SK-N-SH (cell line): ENCODE measurements at regions not wholly inside any gene's neighbourhood (a gene's known extent, or its start where the extent isn't known, plus 50 kb on each side); places are given as distances from the start of the nearest gene placed in this dataset.

ENCODE experiments used
- CTCF ChIA-PET: fragments of 300-600, 350-600 bp; formaldehyde crosslinking; extraction: SDS; loops from one replicate; lab custom pipeline; 2021; lab: Yijun Ruan, JAX
- POLR2A ChIA-PET: fragments of 350-600 bp; sonication (Branson Sonifier 250); formaldehyde crosslinking; extraction: SDS; loops from one replicate; lab custom pipeline; 2020; ENCODE audit warnings: antibody characterized with exemption, inconsistent platforms; lab: Yijun Ruan, JAX
- DNase-seq: peaks from one replicate; pipeline ENCODE4 v3.0.0; 2012
- H2AFZ ChIP-seq: fragments of 200-600 bp; sonication (generic); 2 replicates; pipeline ENCODE4 v1.8.1; 2016; ENCODE audit warnings: antibody characterized with exemption, mild to moderate bottlenecking, low read depth
- H3F3A ChIP-seq: fragments of 200-600 bp; sonication (generic); replicated peaks from 2 replicates; pipeline ENCODE3; 2016; ENCODE audit warnings: antibody characterized with exemption, mild to moderate bottlenecking; ENCODE audit not compliant: insufficient read depth
- H3K27ac ChIP-seq, 2 experiments: fragments of 200-500 bp in 1 of 2; fragments of 200-600 bp in 1 of 2; sonication (Bioruptor generic) in 1 of 2; sonication (generic), shearing (Covaris generic) in 1 of 2; 2 replicates each; pipeline versions ENCODE4 v1.5.1 to v1.6.1; 2014 to 2016; ENCODE audit warnings: low read depth in 2 of 2, inconsistent platforms in 1 of 2, low read length in 1 of 2, mild to moderate bottlenecking in 1 of 2, mixed read lengths in 1 of 2
- H3K27me3 ChIP-seq: fragments of 200-600 bp; sonication (generic), shearing (Covaris generic); 2 replicates; pipeline ENCODE4 v1.6.1; 2016; ENCODE audit warnings: mixed run types; ENCODE audit not compliant: insufficient read depth
- H3K36me3 ChIP-seq, 2 experiments: fragments of 200-500 bp in 1 of 2; fragments of 200-600 bp in 1 of 2; sonication (Bioruptor generic) in 1 of 2; sonication (generic) in 1 of 2; replicated peaks in 1 of 2; 2 replicates each; pipeline versions ENCODE3 to v1.5.1; 2014 to 2016; ENCODE audit warnings: low read length in 1 of 2, mild to moderate bottlenecking in 1 of 2; ENCODE audit not compliant: insufficient read depth in 2 of 2, control insufficient read depth in 1 of 2
- H3K4me1 ChIP-seq, 2 experiments: fragments of 200-500 bp in 1 of 2; fragments of 200-600 bp in 1 of 2; sonication (Bioruptor generic) in 1 of 2; sonication (generic), shearing (Covaris generic) in 1 of 2; 2 replicates each; pipeline versions ENCODE4 v1.5.1 to v1.6.1; 2014 to 2016; ENCODE audit warnings: low read depth in 1 of 2, low read length in 1 of 2, mixed run types in 1 of 2; ENCODE audit not compliant: insufficient read depth in 2 of 2, control insufficient read depth in 1 of 2
- H3K4me2 ChIP-seq: fragments of 200-600 bp; sonication (generic), shearing (Covaris generic); 2 replicates; pipeline ENCODE4 v1.6.1; 2017; ENCODE audit warnings: mixed run types
- H3K4me3 ChIP-seq, 2 experiments: fragments of 200-500 bp in 1 of 2; fragments of 200-600 bp in 1 of 2; sonication (Bioruptor generic) in 1 of 2; sonication (generic), shearing (Covaris generic) in 1 of 2; 2 replicates each; pipeline versions ENCODE4 v1.5.1 to v1.8.1; 2014 to 2016; ENCODE audit warnings: low read depth in 2 of 2, inconsistent platforms in 1 of 2, low read length in 1 of 2, mild to moderate bottlenecking in 1 of 2, mixed read lengths in 1 of 2, moderate library complexity in 1 of 2
- H3K79me2 ChIP-seq: fragments of 200-600 bp; sonication (generic); 2 replicates; pipeline ENCODE4 v1.8.1; 2017; ENCODE audit warnings: mild to moderate bottlenecking; ENCODE audit not compliant: insufficient read depth
- H3K9ac ChIP-seq: fragments of 200-600 bp; sonication (generic); 2 replicates; pipeline ENCODE4 v1.6.1; 2017; ENCODE audit warnings: mixed run types
- H3K9me2 ChIP-seq: fragments of 200-600 bp; sonication (generic); 2 replicates; pipeline ENCODE4 v1.6.1; 2017; ENCODE audit warnings: mixed run types
- H3K9me3 ChIP-seq: fragments of 200-600 bp; sonication (generic); 2 replicates; pipeline ENCODE4 v1.6.1; 2017; ENCODE audit warnings: mixed run types, mild to moderate bottlenecking, moderate library complexity
- H4K20me1 ChIP-seq: fragments of 200-600 bp; sonication (generic); 2 replicates; pipeline ENCODE4 v1.6.1; 2017; ENCODE audit warnings: mild to moderate bottlenecking, mixed run types; ENCODE audit not compliant: insufficient read depth
- ELF1 ChIP-seq: IDR thresholded peaks from 2 replicates; pipeline ENCODE4 v1.4.0; 2012
- MEF2A ChIP-seq: IDR thresholded peaks from 2 replicates; pipeline ENCODE4 v1.4.0; 2012; ENCODE audit warnings: low read depth, borderline replicate concordance
- NFIC ChIP-seq: IDR thresholded peaks from 2 replicates; pipeline ENCODE4 v1.4.0; 2012; ENCODE audit warnings: borderline replicate concordance
- NRF1 ChIP-seq: IDR thresholded peaks from 2 replicates; pipeline ENCODE4 v1.6.1; 2012; ENCODE audit warnings: low read depth, mild to moderate bottlenecking, low read length
- RCOR1 ChIP-seq: fragments of 150-350 bp; IDR thresholded peaks from 2 replicates; pipeline ENCODE4 v1.6.1; 2017; ENCODE audit warnings: antibody characterized with exemption, low read length
- SMC3 ChIP-seq: IDR thresholded peaks from 2 replicates; pipeline ENCODE4 v1.6.1; 2012; ENCODE audit warnings: low read depth, low read length, improper control_type of control experiment
- WGBS: methylation state at CpG from one replicate; pipeline ENCODE4 v1.1.6; 2017; ENCODE audit warnings: low lambda C conversion rate; 5-methylcytosine and 5-hydroxymethylcytosine counted together
- TF ChIP-seq, protein P1 (sequence below): IDR thresholded peaks from 2 replicates; pipeline ENCODE4; 2012
- TF ChIP-seq, protein P2 (sequence below): IDR thresholded peaks from 2 replicates; pipeline ENCODE4 v1.6.1; 2012; ENCODE audit warnings: mild to moderate bottlenecking, low read depth, low read length, moderate library complexity
- TF ChIP-seq, protein P3 (sequence below): IDR thresholded peaks from 2 replicates; pipeline ENCODE4 v1.4.0; 2012; ENCODE audit warnings: low read depth, borderline replicate concordance
- TF ChIP-seq, protein P4 (sequence below): IDR thresholded peaks from 2 replicates; pipeline ENCODE4 v1.4.0; 2012; ENCODE audit warnings: low read depth, borderline replicate concordance
- TF ChIP-seq, protein P5 (sequence below): IDR thresholded peaks from 2 replicates; pipeline ENCODE4 v1.4.0; 2012; ENCODE audit warnings: low read depth

DNA sequence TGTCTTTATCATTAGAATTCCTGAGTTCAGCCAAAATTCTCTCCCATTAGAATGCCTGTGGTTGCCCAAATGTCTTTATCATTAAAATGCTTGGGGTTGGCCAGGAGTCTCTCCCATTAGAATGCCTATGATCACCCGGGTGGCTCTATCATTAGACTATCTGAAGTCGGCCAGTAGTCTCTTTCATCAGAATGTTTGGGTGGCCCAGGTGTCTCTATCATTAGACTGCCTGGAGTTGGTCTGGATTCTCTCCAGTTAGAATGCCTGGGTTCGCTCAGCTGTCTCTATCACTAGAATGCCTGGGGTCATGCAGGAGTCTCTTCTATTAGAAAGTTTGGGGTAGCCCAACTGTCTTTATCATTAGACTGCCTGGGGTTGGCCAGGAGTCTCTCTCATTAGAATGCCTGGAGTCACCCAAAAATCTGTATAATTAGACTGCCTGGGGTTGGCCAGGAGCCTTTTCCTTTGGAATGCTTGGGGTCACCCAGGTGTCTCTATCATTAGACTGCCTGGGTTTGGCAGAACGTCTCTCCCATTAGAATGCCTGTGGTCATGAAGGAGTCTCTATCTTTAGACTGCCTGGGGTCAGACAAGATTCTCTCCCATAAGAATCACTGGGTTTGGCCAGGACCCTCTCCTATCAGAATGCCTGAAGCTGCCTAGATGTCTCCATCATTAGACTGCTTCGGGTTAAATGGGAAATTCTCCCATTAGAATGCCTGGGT lies 1478.3 kb downstream of the UQCRFS1 start:
- Histone ChIP-seq H3K4me2 (no peak overlapping the region), H3K36me3 (peaks cover 3 to 14% of the 10 kb centered on the region in 2 experiments), H3K9ac (no peak overlapping the region), H4K20me1 (no peaks in the 10 kb centered on the region), H3K4me3 (no peak overlapping the region; a peak in 1 of 4 replicates), H3K79me2 (no peaks in the 10 kb centered on the region), H3K27me3 (no peaks in the 10 kb centered on the region), H3K9me2 (no peaks in the 10 kb centered on the region), H2AFZ (no peak overlapping the region), H3K4me1 (no peaks in the 10 kb centered on the region), H3K27ac (no peak overlapping the region), H3K9me3 (peaks cover 4% of the 10 kb centered on the region; the same call in 1 of the 2 replicates), H3F3A (no peaks in the 10 kb centered on the region)
- POLR2A ChIA-PET = no interaction called here
- CTCF ChIA-PET = no interaction called here
- DNase-seq = no peak
- 62% methylated on average over 5 of the region's 5 CpGs for WGBS
- TF ChIP-seq NFIC = no peak
- no peak for TF ChIP-seq MEF2A

DNA sequence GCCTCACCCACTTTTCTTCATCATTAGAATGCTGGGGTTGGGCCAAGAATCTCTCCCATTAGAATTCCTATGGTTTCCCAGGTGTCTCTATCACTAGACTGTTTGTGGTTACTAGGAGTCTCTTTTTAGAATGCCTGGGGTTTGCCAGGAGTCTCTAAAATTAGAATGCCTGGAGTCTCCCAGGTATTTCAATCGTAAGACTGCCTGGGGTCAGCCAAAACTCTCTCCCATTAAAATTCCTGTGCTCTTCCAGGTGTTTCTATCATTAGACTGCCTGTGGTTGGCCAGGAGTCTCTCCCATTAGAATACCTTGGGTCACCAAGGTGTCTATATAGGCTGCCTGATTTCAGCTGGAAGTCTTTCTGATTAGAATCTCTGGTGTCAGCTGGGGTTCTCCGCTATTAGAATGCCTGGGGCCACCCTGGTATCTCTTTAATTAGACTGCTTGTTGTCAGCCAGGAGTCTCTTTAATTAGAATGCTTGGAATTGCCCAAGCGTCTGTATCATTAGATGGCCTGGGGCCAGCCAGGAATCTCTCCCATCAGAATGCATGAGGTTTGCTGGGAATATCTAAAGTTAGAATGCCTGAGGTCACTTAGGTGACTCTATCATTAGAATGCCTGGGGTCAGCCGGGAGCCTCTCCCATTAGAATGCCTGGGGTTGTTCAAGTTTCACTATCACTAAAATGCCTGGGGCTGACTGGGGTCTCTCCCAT lies 1479.2 kb downstream of the UQCRFS1 start:
- POLR2A ChIA-PET = no interaction called here
- CTCF ChIA-PET = no interaction called here
- H3K27ac ChIP-seq = no peak overlapping the region
- H3K9me3 ChIP-seq = peaks cover 4% of the 10 kb centered on the region; the same call in 1 of the 2 replicates
- DNase-seq = no peak
- no peaks in the 10 kb centered on the region for H3K79me2 ChIP-seq
- no peaks in the 10 kb centered on the region for H3K4me1 ChIP-seq
- H3K27me3 ChIP-seq = no peaks in the 10 kb centered on the region
- H3K4me3 ChIP-seq = no peak overlapping the region
- H4K20me1 ChIP-seq = no peaks in the 10 kb centered on the region
- H3K9me2 ChIP-seq = no peaks in the 10 kb centered on the region
- no peak overlapping the region for H3K4me2 ChIP-seq
- peaks cover 3 to 23% of the 10 kb centered on the region in 2 experiments for H3K36me3 ChIP-seq
- no peak for TF ChIP-seq SMC3
- TF ChIP-seq, protein P1, sequence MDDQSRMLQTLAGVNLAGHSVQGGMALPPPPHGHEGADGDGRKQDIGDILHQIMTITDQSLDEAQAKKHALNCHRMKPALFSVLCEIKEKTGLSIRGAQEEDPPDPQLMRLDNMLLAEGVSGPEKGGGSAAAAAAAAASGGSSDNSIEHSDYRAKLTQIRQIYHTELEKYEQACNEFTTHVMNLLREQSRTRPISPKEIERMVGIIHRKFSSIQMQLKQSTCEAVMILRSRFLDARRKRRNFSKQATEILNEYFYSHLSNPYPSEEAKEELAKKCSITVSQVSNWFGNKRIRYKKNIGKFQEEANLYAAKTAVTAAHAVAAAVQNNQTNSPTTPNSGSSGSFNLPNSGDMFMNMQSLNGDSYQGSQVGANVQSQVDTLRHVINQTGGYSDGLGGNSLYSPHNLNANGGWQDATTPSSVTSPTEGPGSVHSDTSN = no peak
- no peak for TF ChIP-seq ELF1
- no peak for TF ChIP-seq NFIC
- no peak for TF ChIP-seq RCOR1
- TF ChIP-seq, protein P2, sequence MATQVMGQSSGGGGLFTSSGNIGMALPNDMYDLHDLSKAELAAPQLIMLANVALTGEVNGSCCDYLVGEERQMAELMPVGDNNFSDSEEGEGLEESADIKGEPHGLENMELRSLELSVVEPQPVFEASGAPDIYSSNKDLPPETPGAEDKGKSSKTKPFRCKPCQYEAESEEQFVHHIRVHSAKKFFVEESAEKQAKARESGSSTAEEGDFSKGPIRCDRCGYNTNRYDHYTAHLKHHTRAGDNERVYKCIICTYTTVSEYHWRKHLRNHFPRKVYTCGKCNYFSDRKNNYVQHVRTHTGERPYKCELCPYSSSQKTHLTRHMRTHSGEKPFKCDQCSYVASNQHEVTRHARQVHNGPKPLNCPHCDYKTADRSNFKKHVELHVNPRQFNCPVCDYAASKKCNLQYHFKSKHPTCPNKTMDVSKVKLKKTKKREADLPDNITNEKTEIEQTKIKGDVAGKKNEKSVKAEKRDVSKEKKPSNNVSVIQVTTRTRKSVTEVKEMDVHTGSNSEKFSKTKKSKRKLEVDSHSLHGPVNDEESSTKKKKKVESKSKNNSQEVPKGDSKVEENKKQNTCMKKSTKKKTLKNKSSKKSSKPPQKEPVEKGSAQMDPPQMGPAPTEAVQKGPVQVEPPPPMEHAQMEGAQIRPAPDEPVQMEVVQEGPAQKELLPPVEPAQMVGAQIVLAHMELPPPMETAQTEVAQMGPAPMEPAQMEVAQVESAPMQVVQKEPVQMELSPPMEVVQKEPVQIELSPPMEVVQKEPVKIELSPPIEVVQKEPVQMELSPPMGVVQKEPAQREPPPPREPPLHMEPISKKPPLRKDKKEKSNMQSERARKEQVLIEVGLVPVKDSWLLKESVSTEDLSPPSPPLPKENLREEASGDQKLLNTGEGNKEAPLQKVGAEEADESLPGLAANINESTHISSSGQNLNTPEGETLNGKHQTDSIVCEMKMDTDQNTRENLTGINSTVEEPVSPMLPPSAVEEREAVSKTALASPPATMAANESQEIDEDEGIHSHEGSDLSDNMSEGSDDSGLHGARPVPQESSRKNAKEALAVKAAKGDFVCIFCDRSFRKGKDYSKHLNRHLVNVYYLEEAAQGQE = no peak
- TF ChIP-seq, protein P3, sequence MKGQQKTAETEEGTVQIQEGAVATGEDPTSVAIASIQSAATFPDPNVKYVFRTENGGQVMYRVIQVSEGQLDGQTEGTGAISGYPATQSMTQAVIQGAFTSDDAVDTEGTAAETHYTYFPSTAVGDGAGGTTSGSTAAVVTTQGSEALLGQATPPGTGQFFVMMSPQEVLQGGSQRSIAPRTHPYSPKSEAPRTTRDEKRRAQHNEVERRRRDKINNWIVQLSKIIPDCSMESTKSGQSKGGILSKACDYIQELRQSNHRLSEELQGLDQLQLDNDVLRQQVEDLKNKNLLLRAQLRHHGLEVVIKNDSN = no peak
- TF ChIP-seq NRF1 = no peak
- TF ChIP-seq, protein P4, sequence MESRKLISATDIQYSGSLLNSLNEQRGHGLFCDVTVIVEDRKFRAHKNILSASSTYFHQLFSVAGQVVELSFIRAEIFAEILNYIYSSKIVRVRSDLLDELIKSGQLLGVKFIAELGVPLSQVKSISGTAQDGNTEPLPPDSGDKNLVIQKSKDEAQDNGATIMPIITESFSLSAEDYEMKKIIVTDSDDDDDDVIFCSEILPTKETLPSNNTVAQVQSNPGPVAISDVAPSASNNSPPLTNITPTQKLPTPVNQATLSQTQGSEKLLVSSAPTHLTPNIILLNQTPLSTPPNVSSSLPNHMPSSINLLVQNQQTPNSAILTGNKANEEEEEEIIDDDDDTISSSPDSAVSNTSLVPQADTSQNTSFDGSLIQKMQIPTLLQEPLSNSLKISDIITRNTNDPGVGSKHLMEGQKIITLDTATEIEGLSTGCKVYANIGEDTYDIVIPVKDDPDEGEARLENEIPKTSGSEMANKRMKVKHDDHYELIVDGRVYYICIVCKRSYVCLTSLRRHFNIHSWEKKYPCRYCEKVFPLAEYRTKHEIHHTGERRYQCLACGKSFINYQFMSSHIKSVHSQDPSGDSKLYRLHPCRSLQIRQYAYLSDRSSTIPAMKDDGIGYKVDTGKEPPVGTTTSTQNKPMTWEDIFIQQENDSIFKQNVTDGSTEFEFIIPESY = no peak
- TF ChIP-seq, protein P5, sequence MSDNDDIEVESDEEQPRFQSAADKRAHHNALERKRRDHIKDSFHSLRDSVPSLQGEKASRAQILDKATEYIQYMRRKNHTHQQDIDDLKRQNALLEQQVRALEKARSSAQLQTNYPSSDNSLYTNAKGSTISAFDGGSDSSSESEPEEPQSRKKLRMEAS = no peak
- TF ChIP-seq, all 33 proteins: peak for 0
- 87% methylated on average over 4 of the region's 4 CpGs for WGBS
- Histone ChIP-seq H3K9ac (no peak overlapping the region), H2AFZ (no peak overlapping the region), H3F3A (no peaks in the 10 kb centered on the region)
